Gastroesophageal sphincter (tissue), 4 donors: ENCODE measurements at regions not wholly inside any gene's neighbourhood (a gene's known extent, or its start where the extent isn't known, plus 50 kb on each side); places are given as distances from the start of the nearest gene placed in this dataset.

ENCODE experiments used
- ATAC-seq: fragments of 150-250 bp; one replicate; pipeline ENCODE4 v1.9.1; 2016; ENCODE audit warnings: mild to moderate bottlenecking, moderate library complexity
- H3K27ac ChIP-seq, 4 donors: fragments of 200-600 bp; sonication (generic) in 3 of 4; 1 replicate in 3 of 4; 2 replicates in 1 of 4; pipeline ENCODE4 v1.5.1; 2016 to 2019
- H3K27me3 ChIP-seq: fragments of 200-600 bp; sonication (generic); one replicate; pipeline ENCODE4 v1.5.1; 2019
- H3K36me3 ChIP-seq, 2 donors: fragments of 200-600 bp; sonication (generic); one replicate each; pipeline ENCODE4 v1.5.1; 2019; ENCODE audit warnings: control low read depth in 1 of 2
- H3K4me1 ChIP-seq, 3 donors: fragments of 200-600 bp; sonication (generic); 1 replicate in 2 of 3; 2 replicates in 1 of 3; pipeline ENCODE4 v1.5.1; 2016 to 2019; ENCODE audit warnings: control low read depth in 2 of 3
- H3K4me3 ChIP-seq, 2 donors: fragments of 200-600 bp; sonication (generic); one replicate each; pipeline ENCODE4 v1.5.1; 2019; ENCODE audit warnings: mild to moderate bottlenecking in 1 of 2, moderate library complexity in 1 of 2
- H3K9me3 ChIP-seq, 3 donors: fragments of 200-600 bp; sonication (generic); one replicate each; pipeline ENCODE4 v1.5.1; 2017 to 2019; ENCODE audit warnings: control low read depth in 2 of 3
- EP300 ChIP-seq: sonication (generic); formaldehyde crosslinking; IDR thresholded peaks from one replicate; pipeline ENCODE4 v1.6.1; 2017; ENCODE audit warnings: antibody characterized with exemption, mild to moderate bottlenecking
- POLR2A ChIP-seq, 2 donors: fragments of 450-650 bp; IDR thresholded peaks; one replicate each; pipeline ENCODE4 v1.6.1; 2017; ENCODE audit warnings: antibody characterized with exemption in 2 of 2, mild to moderate bottlenecking in 2 of 2, moderate library complexity in 1 of 2
- POLR2AphosphoS5 ChIP-seq: sonication (generic); formaldehyde crosslinking; IDR thresholded peaks from one replicate; pipeline ENCODE4 v1.6.1; 2017; ENCODE audit warnings: antibody characterized with exemption
- WGBS, 2 donors: methylation state at CpG; one replicate each; pipeline ENCODE4 v1.1.5; 2018; ENCODE audit warnings: low coverage in 1 of 2; 5-methylcytosine and 5-hydroxymethylcytosine counted together
- TF ChIP-seq, protein P1 (sequence below), 4 experiments: fragments of 200-600 bp in 2 of 4; fragments of 450-650 bp in 2 of 4; sonication (generic) in 1 of 4; IDR thresholded peaks; one replicate each; pipeline ENCODE4 v1.5.1; 2017 to 2019; ENCODE audit warnings: antibody characterized with exemption in 4 of 4, mild to moderate bottlenecking in 2 of 4, moderate library complexity in 2 of 4

DNA sequence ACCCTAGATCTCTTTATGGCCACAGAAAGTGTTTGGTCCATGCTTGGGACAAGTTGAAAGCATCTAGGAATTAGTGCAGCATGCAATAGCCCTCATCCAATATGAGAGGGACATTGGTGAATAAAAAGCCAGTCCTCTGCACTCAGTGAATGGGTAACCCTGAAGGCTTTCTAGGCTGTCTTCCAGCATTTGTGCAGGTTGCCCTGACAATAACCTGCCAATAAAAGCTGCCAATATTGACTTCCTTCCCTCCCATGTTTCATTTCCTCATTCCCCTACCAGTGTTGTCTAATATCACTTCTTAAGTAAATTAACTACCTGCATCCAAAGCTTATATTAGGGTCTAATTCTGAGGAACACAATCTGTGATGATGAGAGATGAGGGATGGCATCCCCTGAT is 563.6 kb upstream of the NEGR1 start:
- Histone ChIP-seq H3K27ac (no peak overlapping the region), H3K4me1 (no peaks in the 10 kb centered on the region), H3K9me3 (no peaks in the 10 kb centered on the region), H3K27me3 (no peaks in the 10 kb centered on the region), H3K36me3 (no peaks in the 10 kb centered on the region), H3K4me3 (no peak overlapping the region)
- no peak for TF ChIP-seq POLR2A (IDR thresholded peaks at IDR 0.05)
- TF ChIP-seq, protein P1, sequence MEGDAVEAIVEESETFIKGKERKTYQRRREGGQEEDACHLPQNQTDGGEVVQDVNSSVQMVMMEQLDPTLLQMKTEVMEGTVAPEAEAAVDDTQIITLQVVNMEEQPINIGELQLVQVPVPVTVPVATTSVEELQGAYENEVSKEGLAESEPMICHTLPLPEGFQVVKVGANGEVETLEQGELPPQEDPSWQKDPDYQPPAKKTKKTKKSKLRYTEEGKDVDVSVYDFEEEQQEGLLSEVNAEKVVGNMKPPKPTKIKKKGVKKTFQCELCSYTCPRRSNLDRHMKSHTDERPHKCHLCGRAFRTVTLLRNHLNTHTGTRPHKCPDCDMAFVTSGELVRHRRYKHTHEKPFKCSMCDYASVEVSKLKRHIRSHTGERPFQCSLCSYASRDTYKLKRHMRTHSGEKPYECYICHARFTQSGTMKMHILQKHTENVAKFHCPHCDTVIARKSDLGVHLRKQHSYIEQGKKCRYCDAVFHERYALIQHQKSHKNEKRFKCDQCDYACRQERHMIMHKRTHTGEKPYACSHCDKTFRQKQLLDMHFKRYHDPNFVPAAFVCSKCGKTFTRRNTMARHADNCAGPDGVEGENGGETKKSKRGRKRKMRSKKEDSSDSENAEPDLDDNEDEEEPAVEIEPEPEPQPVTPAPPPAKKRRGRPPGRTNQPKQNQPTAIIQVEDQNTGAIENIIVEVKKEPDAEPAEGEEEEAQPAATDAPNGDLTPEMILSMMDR (IDR thresholded peaks at IDR 0.05) = no peak
- TF ChIP-seq EP300 = no peak
- no peak for TF ChIP-seq POLR2AphosphoS5
- no peak for ATAC-seq

DNA sequence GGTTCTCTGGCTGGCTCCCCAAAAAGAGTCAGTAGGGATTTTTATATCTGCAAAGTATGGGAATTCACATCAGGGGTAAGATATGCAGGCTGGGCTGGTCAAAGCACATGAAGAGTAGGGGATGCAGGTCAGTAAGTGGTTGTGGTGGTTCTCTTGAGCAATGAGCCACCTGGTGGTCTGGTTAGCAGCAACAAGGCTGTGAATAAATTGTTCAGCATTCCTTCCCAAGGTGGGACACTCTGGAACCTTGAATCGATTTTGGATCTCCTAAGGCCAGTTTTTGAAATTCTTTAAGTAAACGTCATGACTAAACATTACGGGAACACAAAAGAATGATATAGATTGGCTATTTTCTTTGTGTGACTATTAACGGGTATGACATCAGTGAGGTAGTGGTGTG is 563.0 kb upstream of the NEGR1 start:
- H3K36me3 ChIP-seq = no peaks in the 10 kb centered on the region
- 70 to 97% methylated on average over 4 of the region's 4 CpGs for WGBS, 2 donors
- H3K4me1 ChIP-seq = no peaks in the 10 kb centered on the region
- no peak overlapping the region for H3K27ac ChIP-seq
- H3K27me3 ChIP-seq = no peaks in the 10 kb centered on the region
- ATAC-seq = no peak
- TF ChIP-seq, protein P1 (IDR thresholded peaks at IDR 0.05) = peak in 1 of 4 experiments; percentile 44
- no peak for TF ChIP-seq POLR2AphosphoS5
- no peaks in the 10 kb centered on the region for H3K9me3 ChIP-seq
- H3K4me3 ChIP-seq = no peak overlapping the region

DNA sequence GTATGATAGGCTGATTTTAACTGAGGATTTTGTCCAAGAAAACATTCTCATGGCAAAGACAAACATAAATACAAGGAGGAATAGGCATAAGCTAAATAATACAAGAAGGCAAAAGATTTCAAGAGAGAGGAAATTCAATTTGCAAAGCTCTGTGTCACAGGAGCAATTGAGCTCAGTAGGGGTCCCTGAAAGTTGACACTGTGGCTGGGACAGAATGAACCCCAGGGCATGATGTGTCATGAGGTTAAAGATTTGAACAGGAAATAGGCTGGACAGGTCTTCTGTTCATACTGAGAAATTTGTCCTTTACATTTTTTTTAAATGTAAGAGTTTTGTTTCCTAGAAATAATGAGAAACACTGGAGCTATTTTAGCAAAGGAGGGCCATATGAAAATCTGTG is 555.4 kb upstream of the NEGR1 start:
- H3K4me1 ChIP-seq = no peaks in the 10 kb centered on the region
- H3K9me3 ChIP-seq = peaks cover 0 to 24% (median 0%) of the 10 kb centered on the region in 3 donors
- H3K4me3 ChIP-seq = no peak overlapping the region
- TF ChIP-seq EP300 = no peak
- no peak for TF ChIP-seq POLR2AphosphoS5
- no peak for TF ChIP-seq POLR2A (IDR thresholded peaks at IDR 0.05)
- TF ChIP-seq, protein P1 (IDR thresholded peaks at IDR 0.05) = no peak
- no peak for ATAC-seq
- H3K36me3 ChIP-seq = no peaks in the 10 kb centered on the region
- H3K27me3 ChIP-seq = no peaks in the 10 kb centered on the region
- H3K27ac ChIP-seq = no peak overlapping the region

DNA sequence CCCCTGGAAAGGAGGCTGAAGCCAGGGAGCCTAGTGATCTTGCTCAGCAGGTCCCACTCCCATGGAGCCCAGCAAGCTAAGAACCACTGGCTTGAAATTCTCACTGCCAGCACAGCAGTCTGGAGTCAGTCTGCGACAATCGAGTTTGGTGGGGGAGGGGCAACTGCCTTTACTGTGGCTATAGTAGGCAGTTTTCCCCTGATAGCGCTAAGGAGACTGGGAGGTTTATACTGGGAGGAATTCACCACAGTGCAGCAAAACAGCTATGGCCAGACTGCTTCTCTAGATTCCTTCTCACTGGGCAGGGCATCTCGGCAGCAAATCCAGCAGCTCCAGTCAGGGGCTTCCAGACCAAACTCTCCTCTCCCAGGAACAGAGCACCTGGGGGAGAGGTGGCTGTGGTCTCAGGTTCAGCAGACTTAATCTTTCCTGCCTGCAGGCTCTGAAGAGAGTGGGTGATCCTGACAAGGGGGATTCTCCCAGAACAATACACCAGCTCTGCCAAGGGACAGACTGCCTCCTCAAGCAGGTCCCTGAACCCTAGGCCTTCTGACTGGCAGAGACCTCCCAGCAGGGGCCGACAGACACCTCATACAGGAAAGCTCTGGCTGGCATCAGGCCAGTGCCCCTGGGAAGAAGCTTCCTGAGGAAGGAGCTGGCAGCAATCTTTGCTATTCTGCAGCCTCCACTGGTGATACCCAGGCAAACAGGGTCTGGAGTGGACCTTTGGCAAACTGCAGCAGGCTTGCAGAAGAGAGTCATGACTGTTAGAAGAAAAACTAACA is 548.5 kb upstream of the NEGR1 start:
- no peaks in the 10 kb centered on the region for H3K27me3 ChIP-seq
- no peak overlapping the region for H3K27ac ChIP-seq
- TF ChIP-seq EP300 (no peak), POLR2AphosphoS5 (no peak), POLR2A (IDR thresholded peaks at IDR 0.05) (no peak)
- TF ChIP-seq, protein P1 (IDR thresholded peaks at IDR 0.05) = no peak
- peaks cover 0 to 40% (median 0%) of the 10 kb centered on the region in 3 donors for H3K9me3 ChIP-seq
- WGBS, 2 donors = 60 to 64% methylated on average over 1 to 2 of the region's 5 CpGs
- H3K4me3 ChIP-seq = no peak overlapping the region
- H3K36me3 ChIP-seq = no peaks in the 10 kb centered on the region
- ATAC-seq = no peak
- H3K4me1 ChIP-seq = no peaks in the 10 kb centered on the region

DNA sequence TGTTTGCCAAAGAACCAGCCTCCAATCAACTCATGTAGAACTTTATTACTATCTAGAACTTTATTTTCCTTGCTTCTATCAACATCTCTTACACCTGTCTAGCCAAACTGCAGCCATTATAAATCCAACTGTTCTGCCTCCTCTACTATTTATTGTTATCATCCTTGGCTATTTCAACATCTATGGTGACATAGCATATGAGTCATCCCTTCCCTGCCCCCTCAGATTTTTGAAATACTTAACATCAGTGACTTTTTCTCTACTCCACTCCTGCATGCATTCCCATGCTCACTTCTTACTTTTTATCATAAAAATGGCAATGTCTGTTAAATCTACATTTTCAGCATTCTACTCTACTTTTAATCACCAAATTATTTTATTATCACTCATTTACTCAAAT is 544.9 kb upstream of the NEGR1 start:
- Histone ChIP-seq H3K36me3 (no peaks in the 10 kb centered on the region), H3K27ac (no peak overlapping the region), H3K9me3 (peaks cover 0 to 20% (median 0%) of the 10 kb centered on the region in 3 donors), H3K4me3 (no peak overlapping the region), H3K4me1 (no peaks in the 10 kb centered on the region), H3K27me3 (no peaks in the 10 kb centered on the region)
- TF ChIP-seq EP300 = no peak
- no peak for TF ChIP-seq POLR2A (IDR thresholded peaks at IDR 0.05)
- TF ChIP-seq, protein P1 (IDR thresholded peaks at IDR 0.05) = no peak
- no peak for ATAC-seq
